ENCODE measurements at regions not wholly inside any gene's neighbourhood (a gene's known extent, or its start where the extent isn't known, plus 50 kb on each side); places are given as distances from the start of the nearest gene placed in this dataset.
"Not testable (repeated sequence)": the region's sequence is repeated elsewhere in the genome, so short reads cannot be mapped to it uniquely, and the experiment has no call there.

DNA sequence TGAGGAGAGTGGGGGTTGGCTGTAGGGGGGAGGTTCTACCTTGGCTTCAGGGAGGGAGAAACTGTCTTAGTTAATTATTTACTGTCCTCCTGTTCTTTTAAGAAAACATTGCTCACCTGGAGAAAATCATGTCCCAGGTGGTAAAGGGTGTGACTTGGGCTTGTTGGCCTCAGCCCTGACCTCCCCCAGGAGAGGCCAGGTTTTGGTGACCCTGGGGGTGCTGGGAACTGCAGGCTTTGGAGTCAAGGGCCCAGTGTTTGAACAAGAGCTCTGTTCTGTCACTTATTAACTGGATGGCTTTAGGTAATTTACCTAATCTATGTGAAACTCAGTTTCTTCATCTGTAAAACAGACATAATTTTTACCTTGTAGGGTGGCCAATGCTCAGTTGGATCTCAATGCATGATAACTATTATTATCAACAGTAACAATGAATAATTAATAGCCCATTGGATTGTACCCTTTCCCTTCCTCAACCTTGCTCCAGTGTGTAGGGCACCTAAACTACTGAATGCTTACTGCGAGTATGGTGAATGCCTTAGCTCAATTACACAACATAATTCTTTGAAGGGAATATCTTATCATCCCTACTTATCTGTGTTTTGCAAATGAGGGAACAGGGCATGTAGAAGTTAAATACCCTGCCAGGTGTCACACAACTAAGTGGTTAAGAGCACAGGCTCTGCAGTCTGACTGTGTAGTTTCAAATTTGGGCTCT is 959.4 kb upstream of the DEFB115 start:
- not testable (repeated sequence) for DNase-seq

GRCh38 chr20:30300220-30300642 is 957.2 kb upstream of the DEFB115 start:
- DNase-seq: not testable (repeated sequence)

DNA sequence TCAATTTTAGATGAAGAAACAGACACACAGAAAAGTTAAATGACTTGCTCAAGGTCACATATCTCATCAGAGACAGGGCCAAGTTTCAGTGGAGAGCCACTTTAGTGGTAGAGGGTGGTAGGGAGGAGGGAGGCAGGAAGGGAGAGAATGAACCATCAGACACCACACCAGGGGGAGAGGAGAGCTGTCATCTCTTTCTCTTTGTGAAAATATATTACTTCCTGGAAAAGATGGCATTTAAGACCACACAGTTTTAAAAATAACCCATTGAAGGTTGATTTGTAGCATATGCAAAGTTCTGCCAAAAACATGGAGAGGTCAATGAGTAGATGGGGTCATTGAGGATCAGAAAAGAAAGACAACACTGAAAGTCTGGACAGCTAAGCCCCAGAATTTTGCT is 954.7 kb upstream of the DEFB115 start:
- DNase-seq: not testable (repeated sequence)

DNA sequence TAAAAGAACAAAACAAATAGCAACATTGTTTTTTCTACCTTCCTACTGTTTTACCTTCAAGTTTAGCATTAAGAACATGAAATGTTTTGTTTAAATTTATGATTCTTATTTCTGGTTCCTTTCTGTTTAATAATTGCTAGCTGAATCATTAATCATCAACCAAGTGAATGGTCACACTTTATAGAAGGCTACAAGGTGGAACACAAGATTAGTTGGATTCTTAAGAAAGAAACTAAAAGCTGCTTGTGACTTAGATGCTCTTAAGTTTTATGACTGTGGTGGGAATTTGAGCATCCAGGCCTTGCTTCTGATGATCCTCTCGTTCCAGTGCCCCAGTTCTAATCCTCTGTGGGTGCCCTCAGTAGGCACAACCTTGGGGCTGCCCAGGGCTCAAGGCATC is 947.5 kb upstream of the DEFB115 start:
- not testable (repeated sequence) for DNase-seq

DNA sequence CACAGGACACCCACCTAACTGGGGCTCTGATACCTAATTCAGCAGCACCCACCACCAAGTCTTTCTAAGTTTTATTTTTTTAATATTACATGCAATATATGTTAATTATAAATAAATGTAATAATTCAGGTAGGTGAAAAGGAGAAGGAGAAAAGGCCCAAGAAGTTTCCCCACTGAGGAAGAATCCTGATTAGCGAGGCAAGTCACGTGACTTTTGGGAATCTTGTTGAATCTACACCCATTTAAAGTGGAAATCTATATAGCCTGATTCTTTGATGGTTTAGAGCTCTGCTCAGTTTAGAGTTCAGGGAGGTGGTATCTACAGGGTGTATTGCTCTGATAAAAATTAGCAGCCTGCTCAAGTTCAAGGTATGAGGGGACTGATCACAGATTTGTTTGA is 947.1 kb upstream of the DEFB115 start:
- not testable (repeated sequence) for DNase-seq

- DNase-seq: not testable (repeated sequence)
Measured at GRCh38 chr20:30312220-30312619, 945.2 kb upstream of the DEFB115 start.

- DNase-seq: not testable (repeated sequence)
Measured at GRCh38 chr20:30313660-30314059, 943.8 kb upstream of the DEFB115 start.

- DNase-seq: not testable (repeated sequence)
Measured at GRCh38 chr20:30316063-30316462, 941.4 kb upstream of the DEFB115 start.

GRCh38 chr20:30316532-30317299 is 940.7 kb upstream of the DEFB115 start:
- DNase-seq: not testable (repeated sequence)

DNA sequence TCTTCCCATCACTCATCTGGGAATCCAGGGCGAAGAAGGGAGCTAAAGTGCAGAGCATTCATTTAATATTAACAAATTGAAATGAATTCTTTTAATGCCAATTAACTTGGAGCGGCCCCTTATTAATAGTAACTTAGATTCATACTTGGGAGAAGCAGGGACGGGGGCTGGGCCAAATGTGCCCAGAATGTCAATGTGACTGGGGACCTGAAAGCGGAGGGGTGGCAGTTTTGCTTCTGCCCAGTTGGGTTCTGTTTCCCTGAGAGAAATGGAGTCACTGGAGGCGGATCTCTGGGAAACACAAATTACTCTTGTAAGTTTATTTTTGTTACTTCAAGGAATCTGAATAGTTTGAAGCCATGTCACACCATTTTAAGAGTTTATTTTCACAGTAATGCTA is 923.7 kb upstream of the DEFB115 start:
- not testable (repeated sequence) for DNase-seq

DNA sequence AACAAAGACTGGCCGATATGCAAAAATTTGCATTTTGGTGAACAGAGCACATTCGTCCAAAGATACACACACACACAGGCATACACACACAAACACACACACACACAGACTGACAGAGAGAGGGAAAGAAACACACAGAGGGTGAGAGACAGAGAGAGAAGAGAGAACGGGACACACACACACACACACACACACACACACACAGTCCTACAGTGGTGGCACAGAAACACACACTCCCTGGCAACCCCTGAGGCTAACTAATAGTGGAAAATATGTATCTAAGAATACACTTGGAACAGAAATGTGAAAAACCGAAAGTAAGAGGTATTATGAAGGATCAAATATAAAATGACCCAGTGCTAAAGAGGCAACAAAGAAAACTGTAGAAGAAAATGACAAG is 919.9 kb upstream of the DEFB115 start:
- DNase-seq: not testable (repeated sequence)

DNA sequence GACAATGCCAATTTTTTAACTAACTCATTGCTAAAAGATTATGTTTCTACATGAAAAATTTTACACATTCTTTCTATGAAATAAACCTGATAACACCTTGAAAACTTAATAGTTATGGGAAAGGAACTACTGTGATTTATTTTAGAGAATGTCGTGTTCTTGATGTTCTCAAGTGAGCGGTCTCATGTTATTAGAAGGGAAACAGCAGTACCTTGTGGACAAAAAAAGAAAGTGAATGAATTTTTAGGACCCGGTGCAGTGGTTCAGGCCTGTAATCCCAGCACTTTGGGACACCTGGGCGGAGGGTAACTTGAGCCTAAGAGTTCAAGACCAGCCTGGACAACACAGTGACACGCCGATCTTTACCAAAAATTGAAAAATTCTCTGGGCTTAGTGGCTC is 908.5 kb upstream of the DEFB115 start:
- DNase-seq: not testable (repeated sequence)

DNA sequence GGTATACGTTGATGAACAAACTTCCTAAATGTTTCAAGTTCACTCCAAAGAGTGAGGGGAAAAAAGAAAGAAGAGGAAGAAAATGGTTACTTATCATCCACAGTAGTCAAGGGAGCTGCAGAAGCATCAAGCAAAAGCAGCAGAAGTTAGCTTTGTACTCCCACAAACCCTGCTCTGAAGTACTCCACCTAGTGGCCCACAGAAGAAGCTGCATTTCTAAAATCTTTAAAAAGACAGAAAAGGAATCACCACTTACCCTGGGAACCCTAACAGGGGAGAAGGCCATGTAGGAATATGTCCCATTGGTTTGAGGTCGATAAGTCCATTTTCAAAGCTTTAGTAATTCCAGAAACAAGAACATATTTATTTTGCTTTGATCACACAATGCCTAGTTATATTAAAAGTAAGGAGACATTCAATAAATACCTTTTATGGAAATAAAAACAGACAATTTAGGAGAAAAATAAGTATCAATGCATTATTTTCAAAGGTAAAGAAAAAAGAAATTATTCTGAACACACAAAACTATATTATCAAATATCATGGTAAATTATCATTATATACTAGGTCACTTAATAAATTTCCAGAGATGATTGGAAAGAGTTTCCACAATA is 900.5 kb upstream of the DEFB115 start:
- not testable (repeated sequence) for DNase-seq

- DNase-seq: not testable (repeated sequence)
Measured at GRCh38 chr20:30361756-30362155, 895.7 kb upstream of the DEFB115 start.

DNA sequence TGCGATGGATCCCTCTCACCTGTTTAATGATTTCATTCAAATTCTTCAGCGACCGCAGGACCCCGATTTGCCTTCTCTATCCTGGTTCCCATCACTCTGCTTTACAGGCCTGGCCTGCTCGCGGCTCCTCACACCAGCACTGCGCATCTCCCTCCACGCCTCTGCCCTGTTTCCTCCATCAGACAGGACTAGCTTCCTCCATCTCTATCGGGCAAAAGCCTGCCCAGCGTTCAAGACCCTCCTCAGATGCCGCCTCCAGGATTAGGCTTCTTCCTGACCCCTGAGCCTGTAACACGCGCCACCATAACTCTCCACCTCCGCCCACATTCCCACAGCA is 881.1 kb upstream of the DEFB115 start:
- DNase-seq: not testable (repeated sequence)

DNA sequence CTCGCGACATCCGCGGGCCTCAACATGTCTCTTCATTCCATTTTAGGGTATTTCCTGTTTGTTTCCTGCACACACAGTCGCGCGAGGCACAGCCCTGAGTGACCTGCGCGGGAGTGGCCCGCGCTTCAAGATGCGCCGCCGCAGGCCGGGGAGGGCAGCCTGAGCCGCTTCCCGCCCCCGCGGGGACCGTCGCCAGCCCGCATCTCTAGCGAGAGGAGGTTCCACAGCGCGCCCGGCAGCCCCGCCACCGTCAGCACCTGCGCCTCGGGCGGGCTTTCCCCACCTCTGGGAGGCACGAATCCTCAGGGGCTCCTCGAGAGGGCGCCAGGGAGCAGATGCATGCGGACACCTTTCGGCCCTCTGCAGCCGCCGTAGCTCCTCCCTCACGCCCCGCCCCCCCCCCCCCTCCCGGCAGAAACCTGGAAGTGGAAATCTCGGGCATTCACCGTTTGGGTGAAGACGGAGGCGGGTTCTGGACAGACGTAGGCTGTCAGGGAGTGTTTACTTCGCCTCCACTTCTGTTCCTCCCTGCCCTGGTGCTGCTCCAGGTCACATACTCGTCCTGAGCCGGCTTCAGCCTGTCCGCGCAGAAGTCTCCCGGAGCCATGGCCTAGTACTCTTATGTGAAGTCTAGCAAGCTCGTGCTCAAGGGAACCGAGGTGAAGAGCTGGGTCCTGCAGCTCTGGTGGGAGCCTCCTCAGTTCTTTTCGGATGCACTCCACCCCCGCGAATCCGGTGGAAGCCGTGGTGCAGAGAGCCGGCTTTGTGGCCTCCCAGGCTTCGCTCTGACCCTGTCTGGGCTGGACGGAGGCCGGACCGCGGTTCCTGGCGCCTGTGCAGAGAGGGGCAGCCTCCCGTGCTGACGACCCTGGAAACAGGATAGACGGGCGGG is 880.5 kb upstream of the DEFB115 start:
- peak; percentile 85 for DNase-seq

DNA sequence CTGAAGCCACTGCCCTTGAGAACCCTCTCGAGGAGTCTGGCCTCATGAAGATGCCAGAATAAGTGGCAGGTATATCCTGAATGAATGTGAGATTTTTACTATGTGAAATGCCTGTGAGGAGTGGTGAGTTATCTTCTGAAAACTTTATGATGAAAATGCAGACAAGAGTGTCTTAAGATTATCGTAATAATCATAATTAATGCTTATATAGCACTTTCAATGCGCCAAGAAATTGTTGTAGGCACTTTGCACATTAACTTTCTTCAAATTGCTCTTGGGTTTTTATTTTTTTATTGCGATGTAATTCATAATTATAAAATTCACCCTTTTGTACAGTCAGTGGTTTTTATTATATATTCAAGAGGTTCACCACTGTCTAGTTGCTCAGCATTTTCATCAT is 879.1 kb upstream of the DEFB115 start:
- DNase-seq: not testable (repeated sequence)

DNA sequence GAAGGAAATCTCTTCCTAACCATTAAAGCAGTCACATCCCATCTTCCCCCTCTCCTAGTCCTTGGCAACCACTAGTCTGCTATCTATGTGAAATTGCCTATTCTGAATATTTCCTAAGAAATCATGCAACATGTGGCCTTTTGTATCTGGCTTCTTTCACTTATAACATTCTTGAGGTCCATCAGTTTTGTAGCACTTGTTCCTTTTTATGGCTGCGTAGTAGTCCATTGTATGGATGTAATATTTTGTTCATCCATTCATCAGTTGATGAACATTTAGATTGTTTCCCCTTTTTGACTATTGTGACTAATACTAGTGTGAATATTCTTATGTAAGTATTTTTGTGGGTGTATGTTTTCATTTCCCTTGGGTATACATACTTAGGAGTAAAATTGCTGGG is 878.7 kb upstream of the DEFB115 start:
- not testable (repeated sequence) for DNase-seq

DNA sequence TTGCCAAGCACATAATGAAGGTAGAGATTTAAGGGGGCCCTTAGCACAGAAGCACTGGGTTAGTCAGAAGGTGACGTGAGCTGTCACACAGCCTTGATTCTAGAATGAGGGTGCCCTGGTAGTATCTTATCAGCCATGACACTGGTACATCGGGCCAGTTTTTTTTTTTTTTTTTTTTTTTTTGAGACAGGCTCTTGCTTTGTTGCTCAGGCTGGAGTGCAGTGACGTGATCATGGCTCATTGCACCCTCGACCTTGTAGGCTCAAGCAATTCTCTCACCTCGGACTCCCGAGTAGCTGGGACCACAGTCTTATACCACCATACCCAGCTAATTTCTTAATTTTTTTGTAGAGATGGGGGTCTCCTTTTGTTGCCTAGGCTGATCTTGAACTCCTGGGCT is 872.6 kb upstream of the DEFB115 start:
- DNase-seq: not testable (repeated sequence)

DNA sequence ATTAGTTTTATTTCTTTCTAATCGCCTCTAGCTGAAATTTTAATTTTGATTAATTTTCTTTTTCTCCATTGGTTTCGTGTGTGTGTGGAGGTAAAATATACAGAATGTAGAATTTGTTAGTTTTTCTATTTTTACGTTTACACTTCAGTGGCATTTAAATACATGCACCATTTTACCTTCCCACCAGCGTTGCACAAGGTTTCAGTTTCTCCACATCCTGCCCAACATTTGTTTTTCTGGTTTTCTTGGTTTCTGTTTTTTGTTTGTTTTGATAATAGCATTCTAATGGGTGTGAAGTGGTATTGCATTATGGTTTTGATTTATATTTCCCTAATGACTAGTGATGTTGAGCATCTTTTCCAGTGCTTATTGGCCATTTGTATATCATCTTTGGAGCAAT is 871.4 kb upstream of the DEFB115 start:
- DNase-seq: not testable (repeated sequence)

GRCh38 chr20:30387823-30388222 is 869.6 kb upstream of the DEFB115 start:
- DNase-seq: not testable (repeated sequence)

DNA sequence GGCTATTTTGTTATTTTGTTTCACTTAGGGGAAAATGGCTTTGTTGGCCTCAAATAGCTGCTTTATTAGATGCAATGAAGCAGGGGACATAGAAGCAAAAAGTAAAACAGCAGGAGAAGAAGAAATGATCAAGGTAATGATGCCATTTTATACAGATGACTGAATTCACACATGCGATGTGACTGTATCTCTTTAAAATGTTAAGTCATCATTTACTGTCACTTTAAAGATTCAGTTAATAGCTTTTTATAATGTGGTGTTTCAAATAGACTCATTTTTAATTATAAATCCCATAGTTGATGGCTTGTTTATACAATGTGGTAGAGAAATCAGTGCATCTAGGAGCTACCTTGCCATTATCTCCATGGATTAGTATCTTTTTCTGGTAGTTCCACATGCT is 863.9 kb upstream of the DEFB115 start:
- DNase-seq: not testable (repeated sequence)

DNA sequence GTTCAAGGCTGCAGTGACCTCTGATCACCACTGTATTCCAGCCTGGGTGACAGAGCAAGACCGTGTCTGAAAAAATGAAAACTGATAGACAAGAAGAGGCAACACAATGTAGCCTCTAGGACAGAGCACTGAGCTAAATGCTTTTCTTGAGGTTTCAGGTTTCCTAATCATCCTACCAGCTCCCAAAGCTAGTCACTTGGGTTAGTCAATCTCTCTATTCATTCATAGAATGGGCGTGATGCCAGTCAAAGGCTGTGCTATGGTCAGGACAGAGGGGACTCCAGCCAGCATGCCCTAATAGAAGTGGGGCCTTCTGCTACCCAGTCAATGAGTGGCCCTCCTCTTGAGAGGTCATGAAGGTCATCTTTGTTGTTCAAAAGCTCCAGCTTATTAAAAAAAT is 860.4 kb upstream of the DEFB115 start:
- not testable (repeated sequence) for DNase-seq
